Mammary epithelial cell (primary cell): ENCODE measurements at regions not wholly inside any gene's neighbourhood (a gene's known extent, or its start where the extent isn't known, plus 50 kb on each side); places are given as distances from the start of the nearest gene placed in this dataset.

ENCODE experiments used
- CTCF ChIP-seq, 2 donors: IDR thresholded peaks in 1 of 2; conservative IDR thresholded peaks in 1 of 2; 2 replicates each; pipeline ENCODE4 v1.5.1; 2011 to 2012; ENCODE audit warnings: inconsistent platforms in 2 of 2, low read length in 2 of 2, mild to moderate bottlenecking in 2 of 2, control low read depth in 1 of 2, low read depth in 1 of 2; ENCODE audit not compliant: insufficient read depth in 1 of 2; ENCODE audit errors: extremely low read depth in 1 of 2
- EZH2 ChIP-seq: IDR thresholded peaks from 2 replicates; pipeline ENCODE4 v1.6.1; 2012; ENCODE audit warnings: low read length, inconsistent platforms, borderline replicate concordance

- TF ChIP-seq EZH2 (no peak), CTCF (conservative IDR thresholded peaks at IDR 0.05 in 1 of 2, IDR thresholded peaks at IDR 0.05 in 1 of 2; ENCODE audit: extremely low read depth in 1 of 2, insufficient read depth in 1 of 2, low read depth in 1 of 2, low read length in 2 of 2) (no peak)
Measured at GRCh38 chr2:147025646-147026585, 818.9 kb upstream of the ACVR2A start.
